ENCODE measurements at regions not wholly inside any gene's neighbourhood (a gene's known extent, or its start where the extent isn't known, plus 50 kb on each side); places are given as distances from the start of the nearest gene placed in this dataset.
A peak's percentile ranks its signal among the peaks of the same experiment; 100 is the strongest.
"Not testable (repeated sequence)": the region's sequence is repeated elsewhere in the genome, so short reads cannot be mapped to it uniquely, and the experiment has no call there.

- no peaks in the 10 kb centered on the region for H3K9me3 ChIP-seq (ENCODE audit: control insufficient read depth, insufficient read depth, low read length)
- H3K9ac ChIP-seq (ENCODE audit: low read depth, low read length): no peak overlapping the region
- H3K4me1 ChIP-seq (ENCODE audit: insufficient read depth, low read length): no peaks in the 10 kb centered on the region
- H3K36me3 ChIP-seq (ENCODE audit: insufficient read depth, low read length): no peaks in the 10 kb centered on the region
Observed at GRCh38 chr10:59037018-59037389, 139.4 kb upstream of the PHYHIPL start.

- no peaks in the 10 kb centered on the region for H3K36me3 ChIP-seq (ENCODE audit: insufficient read depth, low read length)
- H3K9me3 ChIP-seq (ENCODE audit: control insufficient read depth, insufficient read depth, low read length): no peaks in the 10 kb centered on the region
- no peaks in the 10 kb centered on the region for H3K4me1 ChIP-seq (ENCODE audit: insufficient read depth, low read length)
- no peak overlapping the region for H3K9ac ChIP-seq (ENCODE audit: low read depth, low read length)
Observed at GRCh38 chr10:59037506-59037905, 138.9 kb upstream of the PHYHIPL start.

- H3K9me3 ChIP-seq (ENCODE audit: control insufficient read depth, insufficient read depth, low read length); H3K4me1 ChIP-seq (ENCODE audit: insufficient read depth, low read length): not testable (repeated sequence)
- peak overlapping the region; percentile 30; the same call in 1 of the 2 replicates for H3K9ac ChIP-seq (ENCODE audit: low read depth, low read length)
Observed at GRCh38 chr10:59043358-59043757, 133.1 kb upstream of the PHYHIPL start.

DNA sequence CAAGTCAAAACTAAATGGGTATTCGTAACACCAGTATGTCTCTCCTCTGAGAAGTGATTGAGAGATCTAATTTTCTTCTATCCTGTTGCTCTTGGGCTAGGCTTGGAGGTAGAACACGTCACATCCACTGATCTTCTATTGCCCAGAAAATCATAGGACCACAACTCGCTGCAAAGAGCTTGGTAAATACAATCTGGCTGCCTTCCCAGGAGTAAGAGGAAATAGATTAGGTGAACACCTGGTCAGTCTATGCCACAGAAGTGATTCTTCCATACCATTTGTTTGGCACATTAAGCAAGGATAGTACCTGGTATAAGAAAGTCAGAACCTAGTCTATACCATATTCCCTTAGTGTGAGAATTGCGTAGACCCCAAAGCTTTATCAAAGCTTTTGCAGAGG is 129.3 kb upstream of the PHYHIPL start:
- Histone ChIP-seq H3K4me1 (ENCODE audit: insufficient read depth, low read length) (no peaks in the 10 kb centered on the region), H3K9ac (ENCODE audit: low read depth, low read length) (no peak overlapping the region), H3K9me3 (ENCODE audit: control insufficient read depth, insufficient read depth, low read length) (no peaks in the 10 kb centered on the region), H3K36me3 (ENCODE audit: insufficient read depth, low read length) (no peaks in the 10 kb centered on the region)

More at GRCh38 chr10:59043358-59043757, 133.1 kb upstream of the PHYHIPL start:
- not testable (repeated sequence) for H3K36me3 ChIP-seq (ENCODE audit: insufficient read depth, low read length)

DNA sequence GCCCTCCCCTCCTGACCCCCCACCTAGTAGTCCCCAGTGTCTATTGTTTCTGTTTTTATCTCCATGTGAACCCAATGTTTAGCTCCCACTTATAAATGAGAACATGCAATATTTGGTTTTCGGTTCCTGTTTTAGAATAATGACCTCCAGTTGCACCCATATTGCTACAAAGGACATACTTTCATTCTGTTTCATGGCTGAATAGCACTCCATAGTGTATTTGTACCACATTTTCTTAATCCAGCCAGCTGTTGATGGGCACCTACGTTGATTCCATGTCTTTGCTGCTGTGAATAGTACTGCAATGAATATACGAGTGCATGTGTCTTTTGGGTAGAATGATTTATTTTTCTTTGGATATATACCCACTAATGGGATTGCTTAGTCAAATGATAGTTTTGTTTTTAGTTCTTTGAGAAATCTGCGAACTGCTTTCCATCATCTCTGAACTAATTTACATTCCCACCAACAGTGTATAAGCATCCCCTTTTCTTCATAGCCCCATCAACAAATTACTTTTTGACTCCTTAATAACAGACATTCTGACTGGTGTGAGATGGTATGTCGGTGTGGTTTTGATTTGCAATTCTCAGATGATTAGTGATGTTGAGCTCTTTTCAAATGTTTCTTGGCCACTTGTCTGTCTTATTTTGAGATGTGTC is 128.4 kb upstream of the PHYHIPL start:
- no peak overlapping the region for H3K9ac ChIP-seq (ENCODE audit: low read depth, low read length)
- H3K36me3 ChIP-seq (ENCODE audit: insufficient read depth, low read length): no peaks in the 10 kb centered on the region
- H3K9me3 ChIP-seq (ENCODE audit: control insufficient read depth, insufficient read depth, low read length): 0 out of 2 replicates have a peak, but pooled peaks cover 2% of the 10 kb centered on the region
- H3K4me1 ChIP-seq (ENCODE audit: insufficient read depth, low read length): no peaks in the 10 kb centered on the region

DNA sequence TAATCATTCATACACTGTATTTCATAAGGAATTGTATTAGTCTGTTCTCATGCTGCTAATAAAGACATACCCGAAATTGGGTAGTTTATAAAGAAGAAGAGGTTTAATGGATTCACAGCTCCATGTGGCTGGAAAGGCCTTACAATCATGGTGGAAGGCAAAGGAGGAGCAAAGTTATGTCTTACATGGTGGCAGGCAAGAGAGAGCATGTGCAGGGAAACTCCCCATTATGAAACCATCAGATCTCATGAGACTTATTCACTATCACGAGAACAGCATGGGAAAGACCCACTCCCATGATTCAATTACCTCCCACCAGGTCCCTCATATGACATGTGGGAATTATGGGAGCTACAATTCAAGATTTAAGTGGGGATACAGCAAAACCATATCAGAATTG is 122.9 kb upstream of the PHYHIPL start:
- H3K4me1 ChIP-seq (ENCODE audit: insufficient read depth, low read length); H3K9me3 ChIP-seq (ENCODE audit: control insufficient read depth, insufficient read depth, low read length); H3K36me3 ChIP-seq (ENCODE audit: insufficient read depth, low read length); H3K9ac ChIP-seq (ENCODE audit: low read depth, low read length): not testable (repeated sequence)

- Histone ChIP-seq H3K9me3 (ENCODE audit: control insufficient read depth, insufficient read depth, low read length) (peaks cover 5% of the 10 kb centered on the region; the same call in 1 of the 2 replicates), H3K4me1 (ENCODE audit: insufficient read depth, low read length) (no peaks in the 10 kb centered on the region), H3K9ac (ENCODE audit: low read depth, low read length) (no peak overlapping the region), H3K36me3 (ENCODE audit: insufficient read depth, low read length) (no peaks in the 10 kb centered on the region)
Observed at GRCh38 chr10:59055045-59055444, 121.4 kb upstream of the PHYHIPL start.

GRCh38 chr10:59057345-59057744 is 119.1 kb upstream of the PHYHIPL start:
- no peak overlapping the region for H3K9ac ChIP-seq (ENCODE audit: low read depth, low read length)
- no peaks in the 10 kb centered on the region for H3K36me3 ChIP-seq (ENCODE audit: insufficient read depth, low read length)
- peaks cover 5% of the 10 kb centered on the region; the same call in 1 of the 2 replicates for H3K9me3 ChIP-seq (ENCODE audit: control insufficient read depth, insufficient read depth, low read length)
- peaks cover 5% of the 10 kb centered on the region; the same call in 1 of the 2 replicates for H3K4me1 ChIP-seq (ENCODE audit: insufficient read depth, low read length)

DNA sequence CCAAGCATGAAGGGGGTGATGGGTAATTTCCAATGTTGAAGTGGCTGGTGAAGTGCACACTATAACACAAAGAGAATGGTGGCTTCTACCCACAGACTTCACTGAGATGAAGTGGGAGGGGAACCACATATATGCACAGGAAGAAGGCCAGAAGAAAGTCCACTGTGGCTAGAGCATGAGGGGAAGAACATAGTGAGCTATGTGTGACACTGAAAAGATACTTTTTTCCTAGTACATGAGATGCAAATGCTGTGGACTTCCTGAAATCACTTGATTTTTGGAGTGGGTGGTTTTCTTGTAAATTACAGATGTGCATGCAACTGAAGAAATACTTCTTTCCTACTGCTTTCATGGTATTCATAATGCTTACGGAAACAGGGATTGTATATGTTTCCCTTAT is 115.6 kb upstream of the PHYHIPL start:
- H3K9me3 ChIP-seq (ENCODE audit: control insufficient read depth, insufficient read depth, low read length): no peaks in the 10 kb centered on the region
- H3K36me3 ChIP-seq (ENCODE audit: insufficient read depth, low read length): no peaks in the 10 kb centered on the region
- no peak overlapping the region for H3K9ac ChIP-seq (ENCODE audit: low read depth, low read length)
- H3K4me1 ChIP-seq (ENCODE audit: insufficient read depth, low read length): peaks cover 5% of the 10 kb centered on the region; the same call in 1 of the 2 replicates

- no peak overlapping the region for H3K9ac ChIP-seq (ENCODE audit: low read depth, low read length)
- no peaks in the 10 kb centered on the region for H3K36me3 ChIP-seq (ENCODE audit: insufficient read depth, low read length)
- no peaks in the 10 kb centered on the region for H3K9me3 ChIP-seq (ENCODE audit: control insufficient read depth, insufficient read depth, low read length)
- H3K4me1 ChIP-seq (ENCODE audit: insufficient read depth, low read length): peaks cover 5% of the 10 kb centered on the region; the same call in 1 of the 2 replicates
Observed at GRCh38 chr10:59063491-59063890, 113.0 kb upstream of the PHYHIPL start.

DNA sequence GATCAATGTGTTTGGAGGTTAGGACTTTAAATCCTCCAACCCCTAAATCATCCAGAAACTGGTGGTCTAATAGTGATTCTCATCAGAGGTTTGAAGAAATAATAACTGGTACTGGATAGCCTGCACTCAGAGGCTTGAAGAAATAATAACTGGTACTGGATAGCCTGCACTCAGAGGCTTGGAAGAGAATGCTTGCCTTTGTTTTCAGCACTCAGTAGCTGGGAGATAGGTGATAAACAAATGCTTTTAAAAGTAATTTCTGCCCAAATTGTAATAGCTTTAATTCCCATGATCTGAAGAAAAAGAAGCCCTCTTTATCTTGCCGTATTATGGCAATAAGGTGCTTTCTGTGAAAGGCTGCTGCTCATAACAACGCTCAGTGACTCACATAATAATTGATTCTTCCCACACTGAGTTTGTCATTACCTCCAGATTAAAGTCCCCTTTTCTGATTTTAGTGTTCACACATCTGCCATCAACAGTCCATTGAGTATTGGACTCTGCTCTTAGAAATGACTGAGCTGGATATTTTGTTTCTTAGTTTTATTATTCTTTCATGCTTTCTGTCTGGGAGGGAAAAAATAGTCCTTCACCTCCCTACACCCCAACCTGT is 112.3 kb upstream of the PHYHIPL start:
- peaks cover 5% of the 10 kb centered on the region; the same call in 1 of the 2 replicates for H3K4me1 ChIP-seq (ENCODE audit: insufficient read depth, low read length)

DNA sequence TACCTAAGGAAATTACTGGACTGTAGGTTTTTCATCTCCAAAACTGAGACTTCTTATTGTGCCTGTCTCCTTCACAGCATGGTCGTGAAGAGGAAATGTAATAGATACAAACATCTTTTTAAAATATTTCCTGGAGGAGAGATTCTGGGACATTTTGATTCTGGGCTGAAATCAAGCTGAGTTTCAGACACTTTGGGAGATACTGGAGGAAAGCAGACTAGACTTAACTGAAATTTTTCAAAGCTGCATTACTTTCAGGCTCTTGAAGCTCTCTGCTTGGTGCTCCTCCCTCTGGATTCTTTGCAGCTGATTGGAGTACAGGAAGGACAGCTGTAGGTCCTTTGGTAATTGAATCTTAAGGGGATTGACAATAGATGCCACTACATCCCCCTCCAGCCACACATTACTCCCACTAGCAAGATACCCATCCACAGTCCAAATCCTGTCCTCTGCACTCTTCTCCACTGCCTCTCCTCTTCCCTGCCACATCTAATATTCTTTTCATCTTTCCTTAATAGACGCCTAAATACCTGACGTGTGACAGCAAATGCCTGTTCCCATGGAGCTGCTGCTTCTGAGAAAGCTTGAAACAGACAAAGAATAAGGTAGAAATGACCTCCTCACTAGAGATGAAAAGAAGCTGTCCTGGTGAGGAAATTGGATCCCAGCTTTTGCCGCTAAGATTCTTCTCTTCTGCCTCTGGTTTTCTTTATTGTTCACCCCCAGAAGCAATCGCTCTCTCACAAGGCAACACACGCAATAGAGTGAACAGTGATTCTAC is 111.5 kb upstream of the PHYHIPL start:
- H3K9ac ChIP-seq (ENCODE audit: low read depth, low read length): no peak overlapping the region
- peaks cover 5% of the 10 kb centered on the region; the same call in 1 of the 2 replicates for H3K4me1 ChIP-seq (ENCODE audit: insufficient read depth, low read length)
- no peaks in the 10 kb centered on the region for H3K9me3 ChIP-seq (ENCODE audit: control insufficient read depth, insufficient read depth, low read length)
- H3K36me3 ChIP-seq (ENCODE audit: insufficient read depth, low read length): no peaks in the 10 kb centered on the region

More for the DNA sequence above, 112.3 kb upstream of the PHYHIPL start:
- Histone ChIP-seq H3K9ac (ENCODE audit: low read depth, low read length) (no peak overlapping the region), H3K36me3 (ENCODE audit: insufficient read depth, low read length) (no peaks in the 10 kb centered on the region), H3K9me3 (ENCODE audit: control insufficient read depth, insufficient read depth, low read length) (no peaks in the 10 kb centered on the region)

GRCh38 chr10:59068581-59069191 is 107.8 kb upstream of the PHYHIPL start:
- H3K9ac ChIP-seq (ENCODE audit: low read depth, low read length): no peak overlapping the region

GRCh38 chr10:59072038-59072437 is 104.4 kb upstream of the PHYHIPL start:
- Histone ChIP-seq H3K9ac (ENCODE audit: low read depth, low read length) (no peak overlapping the region), H3K36me3 (ENCODE audit: insufficient read depth, low read length) (no peaks in the 10 kb centered on the region), H3K9me3 (ENCODE audit: control insufficient read depth, insufficient read depth, low read length) (no peaks in the 10 kb centered on the region), H3K4me1 (ENCODE audit: insufficient read depth, low read length) (no peaks in the 10 kb centered on the region)

More at GRCh38 chr10:59068581-59069191, 107.8 kb upstream of the PHYHIPL start:
- no peaks in the 10 kb centered on the region for H3K9me3 ChIP-seq (ENCODE audit: control insufficient read depth, insufficient read depth, low read length)
- no peaks in the 10 kb centered on the region for H3K4me1 ChIP-seq (ENCODE audit: insufficient read depth, low read length)
- no peaks in the 10 kb centered on the region for H3K36me3 ChIP-seq (ENCODE audit: insufficient read depth, low read length)
